C4-2B (cell line): ENCODE measurements at regions not wholly inside any gene's neighbourhood (a gene's known extent, or its start where the extent isn't known, plus 50 kb on each side); places are given as distances from the start of the nearest gene placed in this dataset.

ENCODE experiments used
- CTCF ChIP-seq: fragments of 450-650 bp; conservative IDR thresholded peaks from 2 replicates; pipeline ENCODE4 v1.5.1; 2017; ENCODE audit warnings: mild to moderate bottlenecking
- ZFX ChIP-seq: fragments of 450-650 bp; IDR thresholded peaks from 2 replicates; pipeline ENCODE4 v1.6.1; 2017

GRCh38 chr5:152270096-152270495 lies 135.0 kb downstream of the NMUR2 start:
- no peak for TF ChIP-seq CTCF
- no peak for TF ChIP-seq ZFX
